Neural cell (in vitro differentiated cells): ENCODE measurements at regions not wholly inside any gene's neighbourhood (a gene's known extent, or its start where the extent isn't known, plus 50 kb on each side); places are given as distances from the start of the nearest gene placed in this dataset.

Experiments used
- CTCF ChIP-seq: fragments of 450-650 bp; IDR thresholded peaks from 2 replicates; pipeline ENCODE4 v1.5.1; 2014; ENCODE audit warnings: antibody characterized with exemption, mild to moderate bottlenecking, moderate library complexity; ENCODE audit not compliant: poor library complexity, severe bottlenecking
- EP300 ChIP-seq: fragments of 450-650 bp; conservative IDR thresholded peaks from 2 replicates; pipeline ENCODE4 v1.6.1; 2014; ENCODE audit warnings: antibody characterized with exemption, mild to moderate bottlenecking, moderate library complexity; ENCODE audit not compliant: poor library complexity, severe bottlenecking
- EZH2 ChIP-seq: fragments of 200-600, 300-800 bp; shearing (Covaris generic), sonication (generic); IDR thresholded peaks from 2 replicates; pipeline ENCODE4 v1.6.1; 2014; ENCODE audit warnings: antibody characterized with exemption, low read length, borderline replicate concordance, mild to moderate bottlenecking; ENCODE audit not compliant: insufficient read depth, poor library complexity, severe bottlenecking
- MXI1 ChIP-seq: fragments of 450-650 bp; conservative IDR thresholded peaks from 2 replicates; pipeline ENCODE4 v1.6.1; 2014; ENCODE audit warnings: antibody characterized with exemption, mild to moderate bottlenecking; ENCODE audit not compliant: poor library complexity, severe bottlenecking
- POLR2AphosphoS5 ChIP-seq: IDR thresholded peaks from 2 replicates; pipeline ENCODE4 v1.6.1; 2012
- RAD21 ChIP-seq: fragments of 450-650 bp; conservative IDR thresholded peaks from 2 replicates; pipeline ENCODE4 v1.6.1; 2014; ENCODE audit warnings: antibody characterized with exemption, mild to moderate bottlenecking, moderate library complexity
- REST ChIP-seq: IDR thresholded peaks from 2 replicates; pipeline ENCODE4 v1.6.1; 2012; ENCODE audit warnings: borderline replicate concordance
- SMC3 ChIP-seq: fragments of 450-650 bp; conservative IDR thresholded peaks from 2 replicates; pipeline ENCODE4 v1.6.1; 2014; ENCODE audit warnings: antibody characterized with exemption, mild to moderate bottlenecking, moderate library complexity; ENCODE audit not compliant: poor library complexity
- TAF1 ChIP-seq: IDR thresholded peaks from 2 replicates; pipeline ENCODE4 v1.6.1; 2012; ENCODE audit warnings: low read depth

GRCh38 chr5:18660511-18660910 lies 1026.3 kb downstream of the TAF11L14 start:
- TF ChIP-seq POLR2AphosphoS5 (no peak), CTCF (no peak), EP300 (no peak), REST (no peak), SMC3 (no peak), RAD21 (no peak), MXI1 (no peak), EZH2 (no peak), TAF1 (no peak)
